CD14-positive monocyte (primary cell): ENCODE measurements at regions not wholly inside any gene's neighbourhood (a gene's known extent, or its start where the extent isn't known, plus 50 kb on each side); places are given as distances from the start of the nearest gene placed in this dataset.

ENCODE experiments used
- DNase-seq, 3 donors: peaks; one replicate each; pipeline ENCODE4 v3.0.0-alpha.2; 2011 to 2022
- H2AFZ ChIP-seq: 2 replicates; pipeline ENCODE4 v1.6.0; 2012; ENCODE audit warnings: mild to moderate bottlenecking, low read depth, low read length, inconsistent platforms; ENCODE audit not compliant: insufficient read depth, poor library complexity, severe bottlenecking
- H3K27ac ChIP-seq, 2 donors: 1 replicate in 1 of 2; 2 replicates in 1 of 2; pipeline ENCODE4 v1.5.1; 2012 to 2013; ENCODE audit warnings: low read length in 2 of 2, control low read depth in 1 of 2, inconsistent platforms in 1 of 2, low read depth in 1 of 2, mild to moderate bottlenecking in 1 of 2
- H3K27me3 ChIP-seq, 2 donors: one replicate each; pipeline versions ENCODE4 v1.6.0 to v1.6.1; 2011 to 2013; ENCODE audit warnings: low read length in 2 of 2; ENCODE audit not compliant: control insufficient read depth in 2 of 2, insufficient read depth in 2 of 2
- H3K36me3 ChIP-seq, 2 donors: replicated peaks in 1 of 2; 1 replicate in 1 of 2; 2 replicates in 1 of 2; pipeline versions ENCODE4 v1.5.1 to v1.6.1; 2012 to 2013; ENCODE audit warnings: low read length in 2 of 2, control low read depth in 1 of 2, inconsistent platforms in 1 of 2, mild to moderate bottlenecking in 1 of 2; ENCODE audit not compliant: insufficient read depth in 2 of 2, control insufficient read depth in 1 of 2
- H3K4me1 ChIP-seq, 2 donors: 1 replicate in 1 of 2; 2 replicates in 1 of 2; pipeline versions ENCODE4 v1.5.1 to v1.6.1; 2012 to 2013; ENCODE audit warnings: low read length in 2 of 2, control low read depth in 1 of 2, inconsistent platforms in 1 of 2, mild to moderate bottlenecking in 1 of 2, moderate library complexity in 1 of 2; ENCODE audit not compliant: insufficient read depth in 2 of 2, control insufficient read depth in 1 of 2
- H3K4me2 ChIP-seq: replicated peaks from 2 replicates; pipeline ENCODE3; 2012; ENCODE audit warnings: low read length, moderate library complexity, mild to moderate bottlenecking; ENCODE audit not compliant: poor library complexity, severe bottlenecking; ENCODE audit errors: extremely low read depth
- H3K4me3 ChIP-seq, 3 experiments: fragments of 200-600 bp in 1 of 3; sonication (generic) in 1 of 3; replicated peaks in 1 of 3; 1 replicate in 2 of 3; 2 replicates in 1 of 3; pipeline ENCODE4 v1.5.1; 2011 to 2013; ENCODE audit warnings: low read length in 3 of 3, mild to moderate bottlenecking in 3 of 3, control low read depth in 2 of 3, low read depth in 2 of 3, inconsistent platforms in 1 of 3, moderate library complexity in 1 of 3
- H3K79me2 ChIP-seq: 2 replicates; pipeline ENCODE4 v1.6.0; 2012; ENCODE audit warnings: mild to moderate bottlenecking, control low read depth, inconsistent platforms, low read length, moderate library complexity; ENCODE audit not compliant: insufficient read depth
- H3K9ac ChIP-seq: 2 replicates; pipeline ENCODE4 v1.6.0; 2017; ENCODE audit warnings: low read length, mild to moderate bottlenecking; ENCODE audit not compliant: insufficient read depth, poor library complexity, severe bottlenecking
- H3K9me3 ChIP-seq, 2 donors: replicated peaks in 1 of 2; 1 replicate in 1 of 2; 2 replicates in 1 of 2; pipeline versions ENCODE4 v1.5.1 to v1.6.1; 2012 to 2013; ENCODE audit warnings: low read length in 2 of 2, control low read depth in 1 of 2; ENCODE audit not compliant: control insufficient read depth in 1 of 2, insufficient read depth in 1 of 2
- H4K20me1 ChIP-seq: 2 replicates; pipeline ENCODE4 v1.6.0; 2012; ENCODE audit warnings: mild to moderate bottlenecking, low read length, control low read depth, moderate library complexity; ENCODE audit not compliant: insufficient read depth
- H3K27ac Mint-ChIP-seq, 7 donors: one replicate each; pipeline ENCODE4 v1.8.0; 2020; ENCODE audit warnings: mild to moderate bottlenecking in 7 of 7, mixed read lengths in 7 of 7, moderate library complexity in 6 of 7, inconsistent platforms in 2 of 7
- H3K27me3 Mint-ChIP-seq, 3 donors: one replicate each; pipeline ENCODE4 v1.8.0; 2021 to 2022; ENCODE audit warnings: low read depth in 3 of 3, mild to moderate bottlenecking in 3 of 3, mixed read lengths in 3 of 3, moderate library complexity in 3 of 3, inconsistent platforms in 1 of 3
- H3K36me3 Mint-ChIP-seq, 2 donors: one replicate each; pipeline ENCODE4 v1.8.0; 2020; ENCODE audit warnings: mixed read lengths in 2 of 2, inconsistent platforms in 1 of 2, mild to moderate bottlenecking in 1 of 2
- H3K4me1 Mint-ChIP-seq: one replicate; pipeline ENCODE4 v1.8.0; 2020; ENCODE audit warnings: mild to moderate bottlenecking, mixed read lengths
- H3K4me3 Mint-ChIP-seq, 2 donors: one replicate each; pipeline ENCODE4 v1.8.0; 2020; ENCODE audit warnings: mild to moderate bottlenecking in 2 of 2, mixed read lengths in 2 of 2, moderate library complexity in 1 of 2
- H3K9me3 Mint-ChIP-seq, 7 donors: one replicate each; pipeline ENCODE4 v1.8.0; 2020 to 2022; ENCODE audit warnings: mixed read lengths in 7 of 7, mild to moderate bottlenecking in 6 of 7, moderate library complexity in 6 of 7, inconsistent platforms in 2 of 7
- WGBS: methylation state at CpG from one replicate; pipeline ENCODE4 v1.1.5; 2013; ENCODE audit warnings: missing lambda C conversion rate; ENCODE audit not compliant: insufficient coverage; 5-methylcytosine and 5-hydroxymethylcytosine counted together
- intact Hi-C, 2 donors: fragments of 100-400 bp; cut with micrococcal nuclease; formaldehyde crosslinking; loops; one replicate each; pipeline versions ENCODE4 v1.15.0 to v1.15.1; 2023
- TF ChIP-seq, protein P1 (sequence below): fragments of 200-600 bp; IDR thresholded peaks from one replicate; pipeline ENCODE4 v1.8.0; 2022; ENCODE audit warnings: antibody characterized with exemption, mild to moderate bottlenecking

DNA sequence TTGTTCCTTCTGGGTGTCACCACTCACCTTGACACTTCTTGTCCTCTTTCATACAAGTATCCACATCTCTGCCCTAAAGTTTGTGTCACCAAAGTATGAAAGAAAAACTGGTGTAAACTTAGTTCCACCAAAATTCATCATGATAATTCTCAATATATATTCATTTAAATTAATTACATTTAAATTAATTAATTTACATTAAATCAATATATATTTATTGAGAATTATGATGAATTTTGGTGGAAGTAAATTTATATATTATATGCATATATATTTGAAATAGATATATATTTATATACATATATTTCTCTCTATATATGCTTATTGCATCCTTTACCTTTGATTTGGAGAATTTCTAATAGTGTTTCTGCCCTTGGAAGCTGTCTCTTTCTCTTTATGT lies 828.3 kb downstream of the PDCD6IP start:
- no peaks in the 10 kb centered on the region for H3K79me2 ChIP-seq
- no peak overlapping the region for H3K4me3 ChIP-seq
- Mint-ChIP-seq H3K4me3 (no peak overlapping the region), H3K27ac (no peak overlapping the region), H3K9me3 (peaks cover 0 to 8% (median 1%) of the 10 kb centered on the region in 7 donors), H3K4me1 (no peaks in the 10 kb centered on the region), H3K27me3 (no peaks in the 10 kb centered on the region), H3K36me3 (no peaks in the 10 kb centered on the region)
- no peaks in the 10 kb centered on the region for H3K27me3 ChIP-seq
- H3K9me3 ChIP-seq: no peaks in the 10 kb centered on the region
- H3K4me2 ChIP-seq: no peak overlapping the region
- TF ChIP-seq, protein P1, sequence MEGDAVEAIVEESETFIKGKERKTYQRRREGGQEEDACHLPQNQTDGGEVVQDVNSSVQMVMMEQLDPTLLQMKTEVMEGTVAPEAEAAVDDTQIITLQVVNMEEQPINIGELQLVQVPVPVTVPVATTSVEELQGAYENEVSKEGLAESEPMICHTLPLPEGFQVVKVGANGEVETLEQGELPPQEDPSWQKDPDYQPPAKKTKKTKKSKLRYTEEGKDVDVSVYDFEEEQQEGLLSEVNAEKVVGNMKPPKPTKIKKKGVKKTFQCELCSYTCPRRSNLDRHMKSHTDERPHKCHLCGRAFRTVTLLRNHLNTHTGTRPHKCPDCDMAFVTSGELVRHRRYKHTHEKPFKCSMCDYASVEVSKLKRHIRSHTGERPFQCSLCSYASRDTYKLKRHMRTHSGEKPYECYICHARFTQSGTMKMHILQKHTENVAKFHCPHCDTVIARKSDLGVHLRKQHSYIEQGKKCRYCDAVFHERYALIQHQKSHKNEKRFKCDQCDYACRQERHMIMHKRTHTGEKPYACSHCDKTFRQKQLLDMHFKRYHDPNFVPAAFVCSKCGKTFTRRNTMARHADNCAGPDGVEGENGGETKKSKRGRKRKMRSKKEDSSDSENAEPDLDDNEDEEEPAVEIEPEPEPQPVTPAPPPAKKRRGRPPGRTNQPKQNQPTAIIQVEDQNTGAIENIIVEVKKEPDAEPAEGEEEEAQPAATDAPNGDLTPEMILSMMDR: no peak
- intact Hi-C loops: no loop called here
- no peaks in the 10 kb centered on the region for H3K36me3 ChIP-seq
- no peak overlapping the region for H3K27ac ChIP-seq
- no peaks in the 10 kb centered on the region for H3K4me1 ChIP-seq
- no peak overlapping the region for H3K9ac ChIP-seq
- H4K20me1 ChIP-seq: no peaks in the 10 kb centered on the region
- no peak for DNase-seq
- no peak overlapping the region for H2AFZ ChIP-seq

DNA sequence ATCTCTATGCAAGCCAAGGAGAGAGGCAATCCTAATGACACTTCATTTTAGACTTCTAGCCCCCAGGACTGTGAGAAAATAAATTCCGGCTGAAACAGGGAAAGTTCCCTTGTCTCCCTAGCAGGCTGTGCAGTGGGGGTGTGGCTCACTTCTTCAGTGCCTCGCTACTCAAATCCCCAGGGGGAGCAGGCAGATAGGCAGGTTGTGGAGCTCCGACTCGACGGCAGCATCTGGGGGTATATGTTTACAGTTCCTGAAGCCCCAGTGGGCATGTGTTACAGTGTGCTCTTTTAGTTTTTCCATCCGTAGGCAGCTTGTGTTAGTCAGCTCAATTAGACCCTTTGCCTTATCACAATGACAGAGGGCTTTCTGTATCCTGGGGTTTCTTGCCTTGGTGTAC lies 836.5 kb downstream of the PDCD6IP start:
- Histone ChIP-seq H3K27me3 (no peaks in the 10 kb centered on the region), H3K4me3 (no peak overlapping the region), H3K9me3 (peaks cover 6 to 10% of the 10 kb centered on the region in 2 donors), H2AFZ (no peak overlapping the region), H3K4me1 (no peaks in the 10 kb centered on the region), H3K9ac (no peak overlapping the region), H3K4me2 (no peak overlapping the region), H3K36me3 (no peaks in the 10 kb centered on the region), H3K79me2 (no peaks in the 10 kb centered on the region), H4K20me1 (no peaks in the 10 kb centered on the region), H3K27ac (no peak overlapping the region)
- Mint-ChIP-seq H3K4me1 (no peaks in the 10 kb centered on the region), H3K27me3 (peaks cover 0 to 1% (median 0%) of the 10 kb centered on the region in 3 donors), H3K4me3 (no peak overlapping the region), H3K36me3 (peaks cover 0 to 3% of the 10 kb centered on the region in 2 donors), H3K9me3 (peaks cover 0 to 12% (median 5%) of the 10 kb centered on the region in 7 donors), H3K27ac (no peak overlapping the region)
- TF ChIP-seq, protein P1: no peak
- DNase-seq: no peak
- WGBS: 96% methylated on average over 4 of the region's 6 CpGs
- intact Hi-C loops: no loop called here
